B cell (primary cell): ENCODE measurements at regions not wholly inside any gene's neighbourhood (a gene's known extent, or its start where the extent isn't known, plus 50 kb on each side); places are given as distances from the start of the nearest gene placed in this dataset.

ENCODE experiments used
- ATAC-seq: fragments of 200-7000 bp; cut with Tn5 transposase; one replicate; pipeline ENCODE4 v1.10.0; 2021; ENCODE audit warnings: low read depth, mild to moderate bottlenecking, moderate number of reproducible peaks, moderate library complexity
- CTCF ChIA-PET: fragments of 350-600 bp; sonication (Branson Sonifier 250); formaldehyde crosslinking; loops from one replicate; lab custom pipeline; 2021; ENCODE audit warnings: antibody characterized with exemption, inconsistent platforms; lab: Charles Lee
- POLR2A ChIA-PET: fragments of 350-600 bp; sonication (Branson Sonifier 250); formaldehyde crosslinking; loops from one replicate; lab custom pipeline; 2021; ENCODE audit warnings: antibody characterized with exemption; lab: Charles Lee
- DNase-seq: peaks from one replicate; pipeline ENCODE4 v3.0.0; 2013
- H2AFZ ChIP-seq: 2 replicates; pipeline ENCODE4 v1.6.1; 2012; ENCODE audit warnings: mild to moderate bottlenecking, low read depth, low read length; ENCODE audit not compliant: insufficient read depth, poor library complexity, severe bottlenecking
- H3K27ac ChIP-seq, 2 donors: 1 replicate in 1 of 2; 2 replicates in 1 of 2; pipeline ENCODE4 v1.5.1; 2012 to 2013; ENCODE audit warnings: low read length in 2 of 2, mild to moderate bottlenecking in 2 of 2, moderate library complexity in 1 of 2
- H3K27me3 ChIP-seq, 4 experiments: fragments of 200-600 bp in 1 of 4; sonication (generic) in 1 of 4; replicated peaks in 1 of 4; 1 replicate in 2 of 4; 2 replicates in 2 of 4; pipeline versions ENCODE4 v1.6.1 to v1.7.0; 2013 to 2016; ENCODE audit warnings: low read length in 3 of 4, mild to moderate bottlenecking in 2 of 4, mixed read lengths in 1 of 4, moderate library complexity in 1 of 4; ENCODE audit not compliant: insufficient read depth in 4 of 4, control insufficient read depth in 3 of 4; ENCODE audit errors: control extremely low read depth in 1 of 4
- H3K36me3 ChIP-seq, 2 experiments: replicated peaks in 1 of 2; 1 replicate in 1 of 2; 2 replicates in 1 of 2; pipeline versions ENCODE4 v1.6.1 to v1.7.1; 2013; ENCODE audit warnings: low read length in 1 of 2; ENCODE audit not compliant: insufficient read depth in 2 of 2, control insufficient read depth in 1 of 2; ENCODE audit errors: control extremely low read depth in 1 of 2, extremely low read depth in 1 of 2
- H3K4me1 ChIP-seq, 2 donors: fragments of 200-600 bp in 1 of 2; sonication (generic) in 1 of 2; 1 replicate in 1 of 2; 2 replicates in 1 of 2; pipeline versions ENCODE4 v1.5.1 to v1.6.1; 2013 to 2017; ENCODE audit warnings: low read length in 2 of 2; ENCODE audit not compliant: control insufficient read depth in 2 of 2, insufficient read depth in 2 of 2
- H3K4me2 ChIP-seq: replicated peaks from 2 replicates; pipeline ENCODE3; 2012; ENCODE audit warnings: mild to moderate bottlenecking, low read depth, low read length; ENCODE audit not compliant: poor library complexity, severe bottlenecking
- H3K4me3 ChIP-seq, 5 experiments: fragments of 200-600 bp in 1 of 5; sonication (generic) in 1 of 5; 1 replicate in 3 of 5; 2 replicates in 2 of 5; pipeline versions ENCODE4 v1.5.1 to v1.7.0; 2011 to 2016; ENCODE audit warnings: low read length in 4 of 5, mild to moderate bottlenecking in 4 of 5, low read depth in 2 of 5, control low read depth in 1 of 5, moderate library complexity in 1 of 5; ENCODE audit not compliant: insufficient read depth in 1 of 5; ENCODE audit errors: control extremely low read depth in 1 of 5, extremely low read depth in 1 of 5
- H3K79me2 ChIP-seq: fragments of 200-600 bp; sonication (generic); one replicate; pipeline ENCODE4 v1.6.0; 2016; ENCODE audit warnings: low read length; ENCODE audit not compliant: control insufficient read depth, insufficient read depth
- H3K9ac ChIP-seq: fragments of 200-600 bp; sonication (generic); 2 replicates; pipeline ENCODE4 v1.6.1; 2017; ENCODE audit warnings: mild to moderate bottlenecking, low read length, moderate library complexity
- H3K9me3 ChIP-seq, 3 donors: one replicate each; pipeline versions ENCODE4 v1.6.1 to v1.7.1; 2013; ENCODE audit warnings: low read length in 2 of 3; ENCODE audit not compliant: control insufficient read depth in 2 of 3, insufficient read depth in 1 of 3; ENCODE audit errors: control extremely low read depth in 1 of 3
- H4K20me1 ChIP-seq: 2 replicates; pipeline ENCODE4 v1.6.0; 2012; ENCODE audit warnings: mild to moderate bottlenecking, low read length; ENCODE audit not compliant: insufficient read depth, control insufficient read depth, poor library complexity, severe bottlenecking
- H3K27ac Mint-ChIP-seq: one replicate; pipeline ENCODE4 v1.8.0; 2021; ENCODE audit warnings: mixed read lengths
- H3K27me3 Mint-ChIP-seq: one replicate; pipeline ENCODE4 v1.8.0; 2021; ENCODE audit warnings: mixed read lengths
- H3K4me1 Mint-ChIP-seq: one replicate; pipeline ENCODE4 v1.8.0; 2021; ENCODE audit warnings: mixed read lengths
- H3K4me3 Mint-ChIP-seq: one replicate; pipeline ENCODE4 v1.8.0; 2021; ENCODE audit warnings: mixed read lengths
- H3K9me3 Mint-ChIP-seq: one replicate; pipeline ENCODE4 v1.8.0; 2022; ENCODE audit warnings: mixed read lengths; ENCODE audit not compliant: insufficient read depth
- CTCF ChIP-seq: fragments of 200-600 bp; IDR thresholded peaks from one replicate; pipeline ENCODE4 v1.8.0; 2022; ENCODE audit warnings: antibody characterized with exemption, mild to moderate bottlenecking
- EZH2 ChIP-seq: IDR thresholded peaks from 2 replicates; pipeline ENCODE4 v1.6.1; 2012; ENCODE audit warnings: borderline replicate concordance, low read depth, mild to moderate bottlenecking, moderate library complexity, low read length; ENCODE audit not compliant: insufficient read depth, poor library complexity, severe bottlenecking
- WGBS: methylation state at CpG from one replicate; pipeline ENCODE4 v1.1.5; 2013; ENCODE audit warnings: missing lambda C conversion rate; ENCODE audit not compliant: insufficient coverage; 5-methylcytosine and 5-hydroxymethylcytosine counted together
- intact Hi-C: fragments of 100-400 bp; cut with micrococcal nuclease; formaldehyde crosslinking; loops from one replicate; pipeline ENCODE4 v1.10.0; 2022

GRCh38 chr14:101103321-101103901 lies 199.9 kb upstream of the RTL1 start:
- WGBS = 96% methylated on average over 22 of the region's 26 CpGs
- H3K79me2 ChIP-seq = no peaks in the 10 kb centered on the region
- Mint-ChIP-seq H3K9me3 (peaks cover 2% of the 10 kb centered on the region), H3K4me3 (no peak overlapping the region), H3K27me3 (no peaks in the 10 kb centered on the region), H3K27ac (no peak overlapping the region), H3K4me1 (no peaks in the 10 kb centered on the region)
- ATAC-seq (no peak), DNase-seq (no peak)
- no peaks in the 10 kb centered on the region for H3K4me1 ChIP-seq
- POLR2A ChIA-PET = no interaction called here
- no peaks in the 10 kb centered on the region for H3K36me3 ChIP-seq
- H2AFZ ChIP-seq = no peak overlapping the region
- no peak overlapping the region for H3K9ac ChIP-seq
- H3K4me3 ChIP-seq = no peak overlapping the region
- H4K20me1 ChIP-seq = no peaks in the 10 kb centered on the region
- H3K27ac ChIP-seq = no peak overlapping the region
- H3K4me2 ChIP-seq = no peak overlapping the region
- intact Hi-C loops = no loop called here
- H3K27me3 ChIP-seq = no peaks in the 10 kb centered on the region
- peaks cover 3 to 31% (median 3%) of the 10 kb centered on the region in 3 donors for H3K9me3 ChIP-seq
- CTCF ChIA-PET = no interaction called here
- TF ChIP-seq CTCF = no peak
- TF ChIP-seq EZH2 = no peak

- DNase-seq = no peak
- no peaks in the 10 kb centered on the region for H3K4me1 ChIP-seq
- Mint-ChIP-seq H3K27ac (no peak overlapping the region), H3K9me3 (no peaks in the 10 kb centered on the region), H3K4me3 (no peak overlapping the region), H3K4me1 (no peaks in the 10 kb centered on the region), H3K27me3 (no peaks in the 10 kb centered on the region)
- no peak for ATAC-seq
- 85% methylated on average over 3 of the region's 4 CpGs for WGBS
- intact Hi-C loops = no loop called here
- ChIA-PET CTCF (no interaction called here), POLR2A (no interaction called here)
- H3K4me3 ChIP-seq = no peak overlapping the region
- H3K79me2 ChIP-seq = no peaks in the 10 kb centered on the region
- H3K27ac ChIP-seq = no peak overlapping the region
- peaks cover 3 to 37% (median 3%) of the 10 kb centered on the region in 3 donors for H3K9me3 ChIP-seq
- no peak overlapping the region for H3K9ac ChIP-seq
- no peaks in the 10 kb centered on the region for H3K36me3 ChIP-seq
- H3K27me3 ChIP-seq = no peaks in the 10 kb centered on the region
- H3K4me2 ChIP-seq = no peak overlapping the region
- TF ChIP-seq EZH2 (no peak), CTCF (no peak)
- no peak overlapping the region for H2AFZ ChIP-seq
- no peaks in the 10 kb centered on the region for H4K20me1 ChIP-seq
Measured at GRCh38 chr14:101104485-101104884, 201.0 kb upstream of the RTL1 start.
